OCI-LY1 (cell line): ENCODE measurements at regions not wholly inside any gene's neighbourhood (a gene's known extent, or its start where the extent isn't known, plus 50 kb on each side); places are given as distances from the start of the nearest gene placed in this dataset.

Experiments
- H2AFZ ChIP-seq: fragments of 200-600 bp; sonication (generic), shearing (Covaris generic); 2 replicates; pipeline ENCODE4 v1.6.0; 2014; ENCODE audit warnings: antibody characterized with exemption, mild to moderate bottlenecking, low read length
- H3F3A ChIP-seq: fragments of 200-600 bp; sonication (generic), shearing (Covaris generic); 2 replicates; pipeline ENCODE4 v1.6.0; 2014; ENCODE audit warnings: mild to moderate bottlenecking, antibody characterized with exemption, low read length, moderate library complexity; ENCODE audit not compliant: insufficient read depth
- H3K27ac ChIP-seq: fragments of 200-600 bp; sonication (generic); 2 replicates; pipeline ENCODE4 v1.5.1; 2014; ENCODE audit warnings: low read length, mixed run types, mild to moderate bottlenecking, low read depth; ENCODE audit not compliant: poor library complexity, severe bottlenecking
- H3K27me3 ChIP-seq: fragments of 200-600 bp; sonication (generic); 2 replicates; pipeline ENCODE4 v1.6.0; 2014; ENCODE audit warnings: antibody characterized with exemption, mild to moderate bottlenecking, low read length, moderate library complexity; ENCODE audit not compliant: insufficient read depth
- H3K36me3 ChIP-seq: fragments of 200-600 bp; sonication (generic); 2 replicates; pipeline ENCODE4 v1.6.1; 2014; ENCODE audit warnings: mild to moderate bottlenecking, antibody characterized with exemption, low read length, moderate library complexity, mixed read lengths; ENCODE audit not compliant: insufficient read depth
- H3K4me1 ChIP-seq: fragments of 200-600 bp; sonication (generic); 2 replicates; pipeline ENCODE4 v1.5.1; 2014; ENCODE audit warnings: mild to moderate bottlenecking, low read length, moderate library complexity; ENCODE audit not compliant: insufficient read depth, severe bottlenecking
- H3K4me2 ChIP-seq: fragments of 200-600 bp; sonication (generic), shearing (Covaris generic); 2 replicates; pipeline ENCODE4 v1.6.1; 2014; ENCODE audit warnings: low read length
- H3K4me3 ChIP-seq: fragments of 200-600 bp; sonication (generic); 2 replicates; pipeline ENCODE4 v1.5.1; 2014; ENCODE audit warnings: low read length, low read depth, mild to moderate bottlenecking, mixed read lengths; ENCODE audit not compliant: poor library complexity, severe bottlenecking
- H3K79me2 ChIP-seq: fragments of 200-600 bp; shearing (Covaris generic); 2 replicates; pipeline ENCODE4 v1.6.1; 2016; ENCODE audit warnings: mixed run types, low read length, mixed read lengths; ENCODE audit not compliant: insufficient read depth
- H3K9ac ChIP-seq: fragments of 200-600 bp; sonication (generic), shearing (Covaris generic); 2 replicates; pipeline ENCODE4 v1.6.1; 2014; ENCODE audit warnings: mild to moderate bottlenecking, low read length, mixed read lengths
- H3K9me2 ChIP-seq: fragments of 200-600 bp; sonication (generic), shearing (Covaris generic); 2 replicates; pipeline ENCODE4 v1.6.1; 2014; ENCODE audit warnings: low read depth, mild to moderate bottlenecking, low read length, mixed read lengths
- H3K9me3 ChIP-seq: fragments of 200-600 bp; shearing (Covaris generic); 2 replicates; pipeline ENCODE4 v1.6.1; 2014; ENCODE audit warnings: low read length, mixed read lengths
- H4K20me1 ChIP-seq: fragments of 200-600 bp; sonication (generic), shearing (Covaris generic); 2 replicates; pipeline ENCODE4 v1.6.0; 2016; ENCODE audit warnings: mild to moderate bottlenecking, low read length; ENCODE audit not compliant: insufficient read depth
- EZH2 ChIP-seq: fragments of 200-600 bp; sonication (generic), shearing (Covaris generic); IDR thresholded peaks from 2 replicates; pipeline ENCODE4 v1.8.0; 2017; ENCODE audit warnings: borderline replicate concordance, mixed run types, mild to moderate bottlenecking, antibody characterized with exemption, low read length, moderate library complexity, mixed read lengths
- TF ChIP-seq, protein P1 (sequence below): fragments of 200-600 bp; sonication (generic), shearing (Covaris generic); IDR thresholded peaks from 2 replicates; pipeline ENCODE4 v1.5.1; 2017; ENCODE audit warnings: mild to moderate bottlenecking, antibody characterized with exemption, low read length, moderate library complexity, mixed read lengths

DNA sequence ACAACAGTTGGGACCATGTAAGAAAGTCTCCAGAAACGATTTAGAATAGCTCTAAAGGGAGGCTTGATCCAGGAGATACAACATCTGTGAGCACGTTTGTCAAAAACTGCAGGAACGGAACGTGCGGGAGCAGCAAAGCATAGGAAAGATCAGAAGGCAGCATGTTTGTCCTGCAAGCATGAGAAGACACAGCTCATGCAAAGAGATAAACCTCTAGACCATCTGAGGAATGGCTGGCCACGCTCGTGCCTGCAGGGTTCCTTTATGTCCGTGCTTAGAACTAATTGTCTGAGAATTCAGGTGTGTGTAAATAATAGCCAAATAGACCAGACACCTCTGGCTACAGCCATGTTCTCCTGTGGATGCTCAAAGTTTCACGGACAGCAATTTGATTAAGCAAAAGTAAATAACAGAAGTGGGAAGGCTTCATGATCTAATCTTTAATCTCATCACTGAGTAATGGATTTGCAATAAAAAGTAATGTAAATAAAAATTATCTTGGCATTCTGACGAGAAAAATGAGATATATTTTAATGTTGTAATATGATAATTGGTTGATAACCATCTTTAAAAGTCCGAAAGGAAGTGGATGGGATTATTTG is 534.8 kb upstream of the CDH7 start:
- no peak overlapping the region for H3K27ac ChIP-seq
- no peaks in the 10 kb centered on the region for H3K27me3 ChIP-seq
- H4K20me1 ChIP-seq = no peaks in the 10 kb centered on the region
- no peak overlapping the region for H3K4me2 ChIP-seq
- no peaks in the 10 kb centered on the region for H3K9me3 ChIP-seq
- H3K4me1 ChIP-seq = no peaks in the 10 kb centered on the region
- TF ChIP-seq EZH2 = no peak
- TF ChIP-seq, protein P1, sequence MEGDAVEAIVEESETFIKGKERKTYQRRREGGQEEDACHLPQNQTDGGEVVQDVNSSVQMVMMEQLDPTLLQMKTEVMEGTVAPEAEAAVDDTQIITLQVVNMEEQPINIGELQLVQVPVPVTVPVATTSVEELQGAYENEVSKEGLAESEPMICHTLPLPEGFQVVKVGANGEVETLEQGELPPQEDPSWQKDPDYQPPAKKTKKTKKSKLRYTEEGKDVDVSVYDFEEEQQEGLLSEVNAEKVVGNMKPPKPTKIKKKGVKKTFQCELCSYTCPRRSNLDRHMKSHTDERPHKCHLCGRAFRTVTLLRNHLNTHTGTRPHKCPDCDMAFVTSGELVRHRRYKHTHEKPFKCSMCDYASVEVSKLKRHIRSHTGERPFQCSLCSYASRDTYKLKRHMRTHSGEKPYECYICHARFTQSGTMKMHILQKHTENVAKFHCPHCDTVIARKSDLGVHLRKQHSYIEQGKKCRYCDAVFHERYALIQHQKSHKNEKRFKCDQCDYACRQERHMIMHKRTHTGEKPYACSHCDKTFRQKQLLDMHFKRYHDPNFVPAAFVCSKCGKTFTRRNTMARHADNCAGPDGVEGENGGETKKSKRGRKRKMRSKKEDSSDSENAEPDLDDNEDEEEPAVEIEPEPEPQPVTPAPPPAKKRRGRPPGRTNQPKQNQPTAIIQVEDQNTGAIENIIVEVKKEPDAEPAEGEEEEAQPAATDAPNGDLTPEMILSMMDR = no peak
- no peaks in the 10 kb centered on the region for H3K36me3 ChIP-seq
- no peaks in the 10 kb centered on the region for H3F3A ChIP-seq
- H3K79me2 ChIP-seq = no peaks in the 10 kb centered on the region
- H2AFZ ChIP-seq = no peak overlapping the region
- H3K9me2 ChIP-seq = no peaks in the 10 kb centered on the region
- H3K4me3 ChIP-seq = no peak overlapping the region
- no peak overlapping the region for H3K9ac ChIP-seq

DNA sequence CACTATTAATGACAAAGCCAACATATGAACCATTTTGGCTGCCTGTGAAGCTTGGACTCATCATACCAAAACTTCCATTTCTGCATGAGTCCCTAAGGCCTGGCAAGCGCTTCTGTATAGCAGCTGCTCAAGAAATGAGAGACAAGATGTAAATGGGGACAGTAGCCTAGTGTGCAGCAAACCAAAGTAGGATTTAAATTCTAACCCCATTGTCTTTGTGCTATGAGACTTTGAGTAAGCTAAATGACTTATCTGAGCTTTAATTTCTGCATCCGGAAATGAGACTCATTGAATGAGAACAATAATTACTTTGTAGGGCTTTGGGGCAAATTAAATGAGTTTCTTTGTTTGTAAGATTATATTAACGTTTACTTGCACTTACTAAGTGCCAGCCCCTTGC is 536.4 kb upstream of the CDH7 start:
- no peak overlapping the region for H3K9ac ChIP-seq
- no peaks in the 10 kb centered on the region for H3K36me3 ChIP-seq
- no peaks in the 10 kb centered on the region for H3K9me3 ChIP-seq
- no peaks in the 10 kb centered on the region for H3K4me1 ChIP-seq
- no peak overlapping the region for H2AFZ ChIP-seq
- no peak overlapping the region for H3K4me2 ChIP-seq
- no peaks in the 10 kb centered on the region for H3K79me2 ChIP-seq
- no peak overlapping the region for H3K4me3 ChIP-seq
- no peaks in the 10 kb centered on the region for H4K20me1 ChIP-seq
- H3K27me3 ChIP-seq = no peaks in the 10 kb centered on the region
- no peaks in the 10 kb centered on the region for H3F3A ChIP-seq
- no peaks in the 10 kb centered on the region for H3K9me2 ChIP-seq
- H3K27ac ChIP-seq = no peak overlapping the region
- TF ChIP-seq, protein P1 = no peak
- TF ChIP-seq EZH2 = no peak

DNA sequence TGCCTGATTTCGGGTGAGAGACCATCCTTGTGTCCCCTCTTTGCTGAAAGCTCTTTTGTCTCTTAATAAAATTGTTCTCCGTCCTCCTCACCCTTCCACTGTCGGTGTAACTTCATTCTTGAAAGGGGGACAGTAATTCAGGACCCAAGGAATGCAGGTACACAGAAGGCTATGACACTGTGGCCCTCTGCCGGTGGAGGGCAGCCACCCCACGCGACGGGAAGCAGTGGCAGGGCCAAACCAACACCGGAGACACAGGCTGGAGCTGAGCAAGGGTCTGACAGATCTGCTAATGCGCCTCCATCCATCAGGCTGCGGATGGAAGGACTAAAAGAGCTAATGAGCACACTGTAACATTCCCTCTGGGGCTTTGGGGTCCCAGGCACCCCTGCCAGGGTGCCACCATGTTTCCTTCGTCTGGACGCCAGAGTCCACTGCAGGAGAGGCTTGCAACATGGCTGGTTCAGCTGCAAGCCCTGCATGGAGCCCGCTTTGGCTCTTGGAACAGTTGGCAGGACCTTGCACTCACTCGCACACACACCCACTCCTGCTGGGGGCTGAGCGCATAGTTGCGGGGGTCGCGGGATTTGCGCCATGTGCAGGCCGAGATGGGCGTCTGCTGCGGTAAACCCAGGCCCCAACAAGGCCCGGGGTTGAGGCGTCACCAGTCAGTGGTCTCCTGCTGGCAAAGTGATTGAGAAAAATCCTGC is 544.1 kb upstream of the CDH7 start:
- Histone ChIP-seq H3K4me3 (no peak overlapping the region), H3F3A (no peaks in the 10 kb centered on the region), H3K9ac (no peak overlapping the region), H3K36me3 (no peaks in the 10 kb centered on the region), H3K9me3 (no peaks in the 10 kb centered on the region), H3K79me2 (no peaks in the 10 kb centered on the region), H3K27me3 (no peaks in the 10 kb centered on the region), H4K20me1 (no peaks in the 10 kb centered on the region), H3K4me2 (no peak overlapping the region), H2AFZ (no peak overlapping the region), H3K9me2 (no peaks in the 10 kb centered on the region), H3K4me1 (no peaks in the 10 kb centered on the region), H3K27ac (no peak overlapping the region)
- no peak for TF ChIP-seq EZH2
- TF ChIP-seq, protein P1 = peak; percentile 30; the same call in 1 of the 2 replicates
